ENCODE measurements at regions not wholly inside any gene's neighbourhood (a gene's known extent, or its start where the extent isn't known, plus 50 kb on each side); places are given as distances from the start of the nearest gene placed in this dataset.

DNA sequence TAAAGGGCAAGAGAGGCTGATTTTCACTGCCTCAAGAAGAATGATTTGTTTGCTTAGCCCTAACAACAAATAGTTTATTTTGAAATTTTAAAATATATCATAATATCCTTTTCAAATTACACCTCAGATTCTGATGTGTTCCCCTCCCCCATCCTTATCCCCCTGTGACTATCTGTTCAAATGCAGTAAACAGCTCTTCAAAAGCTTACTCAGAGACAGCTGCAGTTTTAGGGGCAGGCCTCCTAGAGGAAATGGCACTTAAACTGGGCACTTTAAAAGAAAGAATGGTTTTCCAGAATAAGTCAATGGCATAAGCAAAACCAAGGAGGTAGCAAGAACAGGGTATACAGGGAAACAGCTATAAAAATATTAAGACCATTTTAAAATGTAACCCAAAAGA, 118.6 kb upstream of the UST start:
- TF ChIP-seq, protein P1, sequence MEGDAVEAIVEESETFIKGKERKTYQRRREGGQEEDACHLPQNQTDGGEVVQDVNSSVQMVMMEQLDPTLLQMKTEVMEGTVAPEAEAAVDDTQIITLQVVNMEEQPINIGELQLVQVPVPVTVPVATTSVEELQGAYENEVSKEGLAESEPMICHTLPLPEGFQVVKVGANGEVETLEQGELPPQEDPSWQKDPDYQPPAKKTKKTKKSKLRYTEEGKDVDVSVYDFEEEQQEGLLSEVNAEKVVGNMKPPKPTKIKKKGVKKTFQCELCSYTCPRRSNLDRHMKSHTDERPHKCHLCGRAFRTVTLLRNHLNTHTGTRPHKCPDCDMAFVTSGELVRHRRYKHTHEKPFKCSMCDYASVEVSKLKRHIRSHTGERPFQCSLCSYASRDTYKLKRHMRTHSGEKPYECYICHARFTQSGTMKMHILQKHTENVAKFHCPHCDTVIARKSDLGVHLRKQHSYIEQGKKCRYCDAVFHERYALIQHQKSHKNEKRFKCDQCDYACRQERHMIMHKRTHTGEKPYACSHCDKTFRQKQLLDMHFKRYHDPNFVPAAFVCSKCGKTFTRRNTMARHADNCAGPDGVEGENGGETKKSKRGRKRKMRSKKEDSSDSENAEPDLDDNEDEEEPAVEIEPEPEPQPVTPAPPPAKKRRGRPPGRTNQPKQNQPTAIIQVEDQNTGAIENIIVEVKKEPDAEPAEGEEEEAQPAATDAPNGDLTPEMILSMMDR (IDR thresholded peaks at IDR 0.05), result no peak
- no peak for TF ChIP-seq POLR2A (IDR thresholded peaks at IDR 0.05)
